HuH-7.5 (cell line): ENCODE measurements at regions not wholly inside any gene's neighbourhood (a gene's known extent, or its start where the extent isn't known, plus 50 kb on each side); places are given as distances from the start of the nearest gene placed in this dataset.
"Not testable (repeated sequence)": the region's sequence is repeated elsewhere in the genome, so short reads cannot be mapped to it uniquely, and the experiment has no call there.

ENCODE experiments used
- DNase-seq: peaks from one replicate; pipeline ENCODE4 v3.0.0; 2011; ENCODE audit warnings: low spot score

DNA sequence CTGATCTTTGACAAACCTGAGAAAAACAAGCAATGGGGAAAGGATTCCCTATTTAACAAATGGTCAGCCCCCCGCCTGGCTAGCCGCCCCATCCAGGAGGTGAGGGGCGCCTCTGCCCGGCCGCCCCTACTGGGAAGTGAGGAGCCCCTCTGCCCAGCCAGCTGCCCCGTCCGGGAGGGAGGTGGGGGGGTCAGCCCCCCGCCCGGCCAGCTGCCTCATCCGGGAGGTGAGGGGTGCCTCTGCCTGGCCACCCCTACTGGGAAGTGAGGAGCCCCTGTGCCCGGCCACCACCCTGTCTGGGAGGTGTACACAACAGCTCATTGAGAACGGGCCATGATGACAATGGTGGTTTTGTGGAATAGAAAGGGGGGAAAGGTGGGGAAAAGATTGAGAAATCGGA lies 717.1 kb downstream of the COL12A1 start:
- DNase-seq = not testable (repeated sequence)

DNA sequence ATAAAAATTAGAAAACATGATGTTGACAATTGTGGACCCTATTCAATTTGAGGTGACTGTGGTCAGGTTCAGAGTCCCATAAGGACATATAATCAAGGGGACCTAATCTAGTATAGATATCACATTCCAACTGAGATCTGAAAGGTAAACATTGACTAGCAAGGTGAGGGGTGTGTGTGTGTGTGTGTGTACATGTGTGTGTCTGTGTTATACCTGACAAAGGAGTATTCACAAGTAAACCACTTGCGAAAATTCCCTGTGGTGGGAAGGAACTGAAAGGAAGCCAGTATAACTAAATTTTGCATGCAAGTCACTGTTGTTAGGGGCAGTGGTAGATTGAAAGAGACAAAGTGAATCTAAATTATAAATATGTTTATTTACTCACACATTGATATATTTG lies 723.7 kb downstream of the COL12A1 start:
- DNase-seq = no peak

DNA sequence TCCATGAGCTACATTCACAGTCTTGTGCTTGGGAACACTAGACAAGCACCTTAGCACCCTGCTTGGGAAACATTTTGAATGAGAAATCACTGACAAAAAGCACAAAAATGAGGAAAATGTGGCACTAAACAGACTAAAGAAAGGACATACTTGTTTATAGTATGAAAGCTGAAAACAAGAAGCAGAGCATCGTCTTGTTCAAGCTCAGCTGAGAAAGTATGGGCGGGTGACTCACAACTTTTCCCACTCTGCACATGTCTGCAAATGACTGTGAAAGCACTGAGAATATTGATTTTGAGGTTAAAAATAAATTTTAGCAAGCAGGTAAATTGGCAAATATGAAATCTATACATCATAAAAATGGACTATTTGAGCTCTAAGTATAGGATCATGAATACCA lies 725.3 kb downstream of the COL12A1 start:
- no peak for DNase-seq

DNA sequence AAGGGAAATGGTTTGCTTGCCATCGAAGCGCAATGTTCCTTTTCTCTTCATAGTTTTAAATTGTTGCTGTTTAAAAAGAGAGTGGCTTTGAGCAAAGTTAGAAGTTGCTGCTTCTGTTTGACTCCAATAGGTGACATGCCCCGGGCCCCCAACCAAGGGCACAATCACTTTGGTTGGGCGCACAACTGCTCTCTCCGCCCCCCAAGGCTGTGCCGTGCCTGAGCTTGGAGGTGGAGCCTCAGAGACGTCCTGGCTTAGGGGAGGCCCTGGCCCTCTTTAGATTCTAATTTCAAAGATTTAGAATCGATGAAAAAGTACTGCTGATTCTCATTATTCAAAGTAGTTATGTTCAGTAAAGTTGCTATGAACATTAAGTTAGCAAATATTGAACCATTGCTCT lies 725.9 kb downstream of the COL12A1 start:
- DNase-seq = no peak

DNA sequence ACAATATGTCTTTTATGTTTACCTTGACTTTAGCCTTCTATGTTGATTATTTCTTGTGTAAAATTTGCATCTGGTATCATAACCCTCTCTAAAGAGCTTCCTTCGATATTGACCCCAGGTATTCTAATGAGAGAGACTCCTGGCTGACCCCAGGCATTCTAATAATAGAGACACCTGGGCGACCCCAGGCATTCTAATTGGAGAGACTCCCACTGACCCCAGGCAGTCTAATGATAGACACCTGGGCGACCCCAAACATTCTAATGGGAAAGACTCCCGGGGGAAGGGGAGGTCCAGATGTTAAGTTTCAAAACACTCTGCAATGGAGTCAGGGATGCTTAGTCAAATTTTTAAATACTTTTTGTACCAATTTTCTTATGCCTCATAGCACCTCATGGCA lies 726.4 kb downstream of the COL12A1 start:
- no peak for DNase-seq

DNA sequence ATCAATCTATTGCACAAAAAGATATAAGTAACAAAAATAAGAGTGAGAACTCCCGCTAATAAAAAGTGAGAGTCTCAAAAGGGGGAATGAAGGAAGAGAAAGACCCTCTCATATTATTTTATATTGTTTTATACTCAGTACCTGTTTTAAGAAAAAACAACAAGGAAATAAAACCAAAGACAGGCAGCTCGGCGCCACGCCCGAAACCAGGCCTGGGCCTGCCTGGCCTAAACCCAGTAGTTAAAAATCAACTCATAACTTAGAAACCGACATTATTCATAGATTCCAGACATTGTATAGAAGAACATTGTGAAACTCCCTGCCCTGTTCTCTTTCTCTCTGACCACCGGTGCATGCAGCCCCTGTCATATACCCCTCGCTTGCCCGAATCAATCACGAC lies 731.8 kb downstream of the COL12A1 start:
- not testable (repeated sequence) for DNase-seq

DNA sequence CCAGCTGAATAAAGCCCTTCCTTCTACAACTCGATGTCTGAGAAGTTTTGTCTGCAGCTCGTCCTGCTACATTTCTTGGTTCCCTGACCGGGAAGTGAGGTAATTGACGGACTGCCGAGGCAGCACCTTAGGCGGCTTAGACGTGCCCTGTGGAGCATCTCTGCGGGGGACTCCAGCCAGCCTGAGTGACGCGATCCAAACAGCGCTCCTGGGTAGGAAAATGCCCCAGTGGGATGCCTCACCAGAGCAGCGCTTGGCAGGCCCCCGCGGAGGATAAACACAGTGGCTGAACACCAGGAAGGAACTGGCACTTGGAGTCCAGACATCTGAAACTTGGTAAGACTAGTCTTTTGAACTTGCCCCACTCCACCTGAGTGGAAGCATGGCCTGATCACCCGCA lies 737.3 kb downstream of the COL12A1 start:
- DNase-seq = not testable (repeated sequence)

DNA sequence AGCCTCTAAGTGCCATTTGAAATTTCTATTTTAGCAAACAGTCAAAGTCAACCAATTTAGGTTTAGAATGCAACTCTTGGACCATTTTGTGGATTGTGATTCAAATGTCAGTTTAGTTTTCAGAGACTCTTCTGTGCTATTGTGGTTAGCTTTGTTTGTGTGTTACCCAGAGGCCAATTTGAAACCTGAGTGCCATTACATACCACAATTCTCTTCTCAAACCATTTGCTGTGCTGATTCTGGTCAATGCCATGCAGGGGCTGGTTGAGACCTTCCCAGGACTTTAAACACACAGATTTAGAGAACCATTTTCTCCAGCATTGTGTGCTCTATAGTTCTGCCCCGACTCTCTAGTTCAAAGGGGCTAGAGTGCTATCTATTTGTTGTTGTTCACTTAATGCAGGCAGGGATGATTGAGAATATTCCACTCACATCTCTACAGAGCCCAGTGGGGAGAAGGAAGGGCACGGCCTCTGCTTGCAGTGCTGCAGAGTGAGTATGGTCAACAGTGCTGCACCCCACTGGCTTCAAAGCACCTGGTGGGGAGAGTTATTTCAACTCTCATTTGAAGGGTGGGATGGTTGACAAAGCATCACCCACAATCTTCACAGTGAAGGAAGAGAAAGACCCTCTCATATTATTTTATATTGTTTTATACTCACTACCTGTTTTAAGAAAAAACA lies 738.2 kb downstream of the COL12A1 start:
- no peak for DNase-seq

DNA sequence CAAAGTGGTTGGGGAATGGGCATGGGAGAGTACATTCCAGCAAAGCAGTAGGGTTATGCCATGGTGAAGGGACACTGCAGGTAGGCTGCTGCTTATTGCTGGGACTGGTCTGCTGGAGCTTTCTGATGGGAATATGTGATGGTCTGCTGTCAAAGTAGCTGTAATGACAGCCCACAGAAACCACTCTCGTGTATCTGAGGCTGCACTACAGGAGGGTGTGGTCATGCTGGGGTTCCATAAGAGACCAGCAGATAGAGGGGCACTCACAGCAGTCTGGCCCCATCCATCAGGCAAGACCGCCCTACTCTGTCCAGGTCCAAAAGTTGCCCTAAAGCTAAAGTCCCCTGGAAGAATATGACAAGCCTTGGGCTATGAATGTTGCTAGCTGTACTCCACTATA lies 739.3 kb downstream of the COL12A1 start:
- no peak for DNase-seq

DNA sequence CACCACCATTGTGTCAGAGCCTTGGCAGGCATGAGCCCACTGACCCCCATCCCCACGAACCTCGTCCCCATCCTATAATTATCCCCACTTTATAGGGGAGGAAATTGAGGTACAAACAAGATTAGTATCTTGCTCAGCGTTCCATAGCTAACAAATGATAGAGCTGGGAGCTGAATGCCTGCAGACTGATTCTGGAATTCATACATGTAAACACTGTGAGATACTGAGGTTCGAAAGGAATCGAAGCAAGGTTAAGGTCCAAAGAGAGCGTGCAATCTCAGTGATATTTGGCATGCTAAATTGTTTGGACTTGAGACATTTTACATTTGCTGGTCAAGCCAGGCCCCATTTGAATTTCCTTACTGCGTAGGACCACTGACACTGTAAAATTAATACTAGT lies 746.6 kb downstream of the COL12A1 start:
- no peak for DNase-seq

DNA sequence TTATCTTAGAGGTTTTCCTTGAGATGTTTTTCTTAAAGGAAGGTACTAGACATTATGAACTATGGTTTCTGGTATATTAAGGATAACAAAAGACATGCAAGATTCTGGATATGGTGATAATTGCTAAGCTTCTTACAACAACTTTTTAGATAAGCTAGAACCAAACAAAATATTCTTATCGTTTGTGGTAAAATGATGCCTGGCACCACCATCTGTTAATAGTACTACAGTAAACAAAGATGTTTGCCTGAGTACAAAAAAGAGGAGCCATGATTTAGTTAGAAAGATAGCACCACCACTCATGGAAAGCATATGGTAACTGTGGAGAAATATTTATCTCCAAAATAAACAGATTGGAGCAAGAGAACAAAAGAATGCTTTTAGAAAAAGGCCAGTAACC lies 747.3 kb downstream of the COL12A1 start:
- no peak for DNase-seq

DNA sequence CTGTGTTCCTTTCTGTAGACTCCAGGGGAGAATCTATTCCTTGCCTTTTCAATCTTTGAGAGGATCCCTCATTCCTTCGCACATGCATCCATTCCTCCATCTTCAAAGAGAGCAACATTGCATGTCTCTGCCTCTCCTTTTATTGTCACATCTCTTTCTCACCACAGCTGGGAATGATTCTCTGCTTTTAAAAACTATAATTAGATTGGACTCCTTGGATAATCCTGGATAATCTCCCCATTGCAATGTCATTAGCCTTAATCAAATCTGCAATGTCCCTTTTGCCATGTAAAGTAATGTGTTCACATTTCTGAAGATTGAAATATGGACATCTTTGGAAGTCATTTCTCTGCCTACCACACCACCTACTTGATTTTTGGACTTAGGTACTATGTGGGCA lies 750.1 kb downstream of the COL12A1 start:
- no peak for DNase-seq

DNA sequence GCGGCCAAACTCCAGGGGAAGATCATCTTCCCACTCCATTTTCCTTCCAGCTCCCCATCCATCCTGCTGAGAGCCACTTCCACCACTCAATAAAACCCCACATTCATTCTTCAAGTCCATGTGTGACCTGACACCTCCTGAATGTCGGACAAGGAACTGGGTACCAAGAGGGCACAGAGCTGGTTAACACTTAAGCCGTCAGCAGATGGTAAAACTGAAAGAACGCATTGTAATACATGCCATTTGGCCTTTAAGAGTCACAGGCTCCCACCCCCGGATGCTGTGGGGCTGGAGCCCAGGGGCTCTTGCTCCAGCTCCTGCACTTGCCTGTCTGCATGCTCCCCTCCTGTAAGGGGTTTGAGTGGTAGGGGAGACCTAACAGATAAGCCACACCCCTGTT lies 753.9 kb downstream of the COL12A1 start:
- no peak for DNase-seq

DNA sequence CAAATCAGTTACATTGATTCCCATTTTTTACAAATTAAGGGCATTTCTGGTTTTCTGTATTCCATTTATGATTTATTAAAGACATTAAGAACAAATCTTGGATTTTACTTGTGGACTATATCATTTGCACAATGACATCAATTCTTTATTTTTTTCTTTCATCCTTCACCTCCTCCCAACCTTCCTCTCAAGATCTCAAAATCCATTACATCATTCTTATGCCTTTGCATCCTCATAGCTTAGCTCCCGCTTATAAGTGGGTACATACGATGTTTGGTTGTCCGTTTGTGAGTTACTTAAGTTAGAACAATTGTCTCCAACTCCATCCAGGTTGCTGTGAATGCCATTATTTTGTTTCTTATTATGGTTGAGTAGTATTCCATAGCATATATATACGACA lies 752.8 kb downstream of the CD109 start:
- DNase-seq = no peak

DNA sequence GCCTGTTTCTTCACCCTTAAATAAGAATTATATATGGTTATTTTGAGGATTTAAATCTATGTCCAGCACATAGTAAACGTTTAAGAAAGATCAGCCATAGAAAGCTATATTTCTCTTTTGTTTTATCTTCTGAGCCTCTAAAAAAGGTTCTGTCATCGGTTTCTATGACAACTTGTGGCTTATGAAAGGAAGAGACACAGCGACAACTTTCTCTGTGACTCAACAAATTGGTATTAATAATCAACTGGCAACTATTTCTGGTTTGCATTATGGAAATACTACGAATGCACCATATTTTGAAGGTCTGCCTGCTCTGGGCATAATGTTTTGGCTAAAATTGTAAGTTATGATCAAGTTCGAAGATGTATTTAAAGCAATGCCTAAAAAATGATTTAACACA lies 751.0 kb downstream of the CD109 start:
- no peak for DNase-seq

DNA sequence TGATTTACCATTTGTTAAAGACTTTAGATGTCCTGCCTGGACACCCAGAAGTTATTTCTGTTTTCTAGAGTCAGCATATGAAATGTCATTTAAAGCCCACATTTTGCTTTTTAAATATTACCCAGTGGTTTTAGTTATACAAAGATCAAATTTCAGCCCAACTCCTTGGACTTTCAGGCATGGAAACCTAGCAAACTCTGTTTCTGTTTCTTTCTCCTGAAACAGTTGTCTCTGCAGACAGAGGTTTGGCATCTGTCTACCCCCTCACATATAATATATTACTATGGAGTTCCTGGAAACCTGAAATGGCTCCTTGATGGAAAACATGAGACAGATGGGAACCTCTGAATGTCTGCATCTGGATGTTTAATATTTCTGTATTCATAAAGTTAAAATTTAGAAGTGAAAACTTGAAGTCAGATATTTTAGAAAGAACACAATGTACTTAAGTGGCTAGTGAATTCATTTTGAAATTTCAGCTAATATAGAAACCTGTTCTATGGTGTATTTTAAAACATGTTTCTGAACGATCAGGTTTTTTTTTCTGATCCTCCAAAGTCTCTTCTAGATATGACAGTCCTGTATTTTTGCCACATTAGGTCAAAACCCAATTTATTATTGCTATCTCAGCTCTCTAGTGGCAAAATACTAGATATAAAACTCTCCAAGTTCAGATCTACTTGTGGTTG lies 743.3 kb downstream of the CD109 start:
- no peak for DNase-seq

DNA sequence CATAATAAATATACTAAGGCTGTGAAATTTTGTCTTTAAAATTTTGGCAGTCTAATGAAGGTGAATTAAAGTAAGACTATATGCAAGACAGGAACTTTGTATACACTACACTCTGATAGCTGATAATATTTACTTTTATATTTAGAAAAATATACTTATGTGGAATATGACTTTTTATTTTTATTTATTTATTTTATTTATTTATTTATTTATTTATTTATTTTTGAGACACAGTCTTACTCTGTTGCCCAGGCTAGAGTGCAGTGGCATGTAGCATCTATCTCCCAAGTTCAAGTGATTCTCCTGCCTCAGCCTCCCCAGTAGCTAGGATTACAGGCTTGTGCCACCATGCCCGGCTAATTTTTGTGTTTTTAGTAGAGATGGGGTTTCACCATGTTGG lies 742.4 kb downstream of the CD109 start:
- DNase-seq = not testable (repeated sequence)

DNA sequence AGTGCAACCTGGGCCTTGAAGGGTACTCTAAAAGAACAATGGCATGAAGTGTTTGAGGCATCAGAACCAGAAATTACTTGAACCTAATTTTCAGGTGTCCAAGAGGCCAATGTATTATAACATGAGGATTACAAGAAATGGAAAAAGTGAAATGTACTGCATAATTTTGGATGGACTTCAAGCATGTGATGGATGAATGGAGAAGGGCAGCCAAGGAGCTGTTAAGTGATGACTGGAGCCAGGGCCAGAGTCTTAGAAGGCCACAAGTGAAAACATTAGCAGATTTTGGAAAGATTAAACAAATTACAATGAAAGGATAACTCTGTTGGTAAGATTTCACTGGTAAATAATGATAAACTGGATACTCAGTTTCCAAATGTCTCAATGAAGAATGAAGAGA lies 738.2 kb downstream of the CD109 start:
- DNase-seq = no peak

DNA sequence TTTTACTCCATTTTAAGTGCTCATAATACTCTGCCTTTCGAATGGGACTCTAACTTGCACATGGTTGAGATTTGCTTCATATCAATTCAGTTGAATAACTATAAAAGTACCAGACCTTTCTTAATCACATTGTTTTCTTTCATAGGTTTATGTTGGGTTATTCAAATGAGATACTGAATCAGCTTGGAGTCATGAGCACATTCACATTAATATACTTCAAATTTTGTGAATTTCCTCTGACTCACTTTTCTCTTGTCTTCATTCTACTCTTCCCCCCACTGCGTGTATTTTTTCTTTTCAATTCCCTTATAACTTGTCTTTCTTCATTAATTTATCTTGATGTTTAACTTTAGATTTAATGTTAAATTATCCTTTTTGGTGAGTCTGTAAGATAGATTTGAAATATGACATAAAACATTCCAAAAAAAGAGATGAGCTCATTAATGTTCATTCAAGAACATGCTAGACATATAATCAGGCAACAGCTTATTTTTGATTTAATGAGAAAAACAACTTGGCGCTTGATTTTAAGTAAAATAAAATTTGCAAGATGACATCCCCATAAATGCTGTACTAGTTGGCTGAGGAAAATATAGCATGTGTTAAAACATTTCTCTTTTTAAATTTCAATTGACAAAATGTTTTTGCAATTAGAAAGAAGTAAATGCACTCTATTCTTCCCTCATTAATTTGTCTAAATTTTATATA lies 736.0 kb downstream of the CD109 start:
- no peak for DNase-seq

DNA sequence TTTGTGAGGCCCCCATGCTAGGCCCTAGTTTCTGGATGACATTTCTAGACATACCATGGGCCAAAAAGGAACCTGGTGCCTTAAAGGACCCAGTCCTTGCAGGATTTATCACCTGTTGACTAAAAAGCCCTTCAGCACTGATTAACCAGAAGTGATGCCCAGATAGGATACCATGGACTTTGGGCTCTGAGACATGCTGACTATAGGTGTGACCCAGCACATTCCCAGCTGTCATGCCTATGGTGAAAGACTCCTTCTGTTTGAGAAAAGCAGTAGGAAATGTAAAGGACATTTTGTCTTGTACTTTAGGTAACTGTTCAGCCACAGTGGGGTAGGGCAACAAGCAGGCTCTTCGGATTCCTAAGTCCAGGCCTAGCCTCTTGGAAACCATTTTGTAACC lies 724.2 kb downstream of the CD109 start:
- no peak for DNase-seq

DNA sequence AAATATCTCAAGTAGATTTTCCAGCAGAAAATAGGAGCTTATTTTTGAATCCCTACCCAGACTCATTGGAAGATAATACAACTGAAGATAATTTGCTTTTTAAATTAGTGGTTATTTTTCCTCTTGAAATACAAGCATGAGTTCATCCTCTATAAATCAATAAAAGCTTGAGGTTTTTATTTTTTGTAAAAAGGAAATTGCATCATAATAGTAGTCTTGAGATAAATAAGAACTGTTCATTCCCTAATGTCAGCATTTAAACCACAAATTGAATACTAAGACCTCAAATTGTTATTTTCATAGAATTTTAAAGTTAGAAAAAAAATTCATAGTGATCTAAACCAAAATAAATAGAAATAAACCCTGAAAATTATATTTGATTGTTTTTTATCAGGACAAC lies 719.1 kb downstream of the CD109 start:
- no peak for DNase-seq

DNA sequence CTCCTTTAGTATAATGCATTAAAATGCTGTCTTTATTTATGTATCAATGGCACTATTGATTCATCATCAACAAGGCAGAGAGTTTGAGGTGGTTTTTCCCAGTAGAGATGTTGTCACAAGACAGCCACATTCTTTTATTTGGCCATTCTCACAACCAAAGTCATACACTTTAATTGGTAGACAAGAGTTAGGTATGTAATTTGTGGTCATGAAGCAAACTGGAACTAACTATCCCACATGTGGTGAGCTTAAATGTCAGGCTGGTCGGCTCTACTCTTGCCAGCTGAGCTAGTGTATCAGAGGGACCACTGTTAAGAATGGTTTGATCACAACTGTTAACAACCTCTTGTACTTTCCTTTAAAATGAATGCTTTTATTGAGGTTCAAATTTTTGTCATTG lies 714.6 kb downstream of the CD109 start:
- DNase-seq = no peak

DNA sequence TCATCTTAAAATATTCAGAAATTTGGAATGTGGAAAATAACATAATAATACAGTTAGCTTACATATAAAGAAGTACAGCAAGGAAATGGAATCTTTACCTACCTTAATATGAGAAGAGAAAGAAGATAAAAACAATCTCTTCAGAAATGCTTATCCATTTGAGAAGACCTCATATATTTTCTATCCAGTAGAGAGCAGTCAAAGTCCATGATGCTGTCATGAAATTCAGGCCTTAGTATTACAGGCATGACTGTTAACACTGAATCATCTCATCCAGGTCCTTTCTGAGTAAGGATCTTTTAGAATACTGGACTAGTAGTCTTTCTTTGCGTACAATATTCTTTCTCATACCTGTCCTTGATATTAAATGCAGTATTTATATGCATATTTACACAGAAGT lies 713.4 kb downstream of the CD109 start:
- no peak for DNase-seq

DNA sequence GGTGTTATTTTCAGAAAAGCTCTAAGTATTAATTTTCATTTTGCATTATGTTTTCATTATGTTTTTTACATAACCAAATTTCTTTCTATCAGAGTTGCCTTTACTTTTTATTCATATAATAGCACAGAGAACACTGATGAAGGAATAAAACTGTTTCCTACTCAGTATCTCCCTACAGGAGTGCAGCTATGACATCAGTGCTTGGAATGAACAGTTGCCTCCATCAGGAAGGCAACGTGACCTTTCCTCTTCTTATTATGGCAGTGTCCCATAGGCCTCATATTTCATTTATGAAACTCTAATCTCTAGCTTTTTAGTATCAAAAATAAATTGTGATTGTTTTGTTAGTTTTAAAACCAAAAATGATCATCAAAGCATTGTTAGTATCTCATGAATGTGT lies 712.8 kb downstream of the CD109 start:
- no peak for DNase-seq
